Chondrocyte (in vitro differentiated cells): ENCODE measurements at regions not wholly inside any gene's neighbourhood (a gene's known extent, or its start where the extent isn't known, plus 50 kb on each side); places are given as distances from the start of the nearest gene placed in this dataset.
"Not testable (repeated sequence)": the region's sequence is repeated elsewhere in the genome, so short reads cannot be mapped to it uniquely, and the experiment has no call there.

Source experiments
- DNase-seq: peaks from one replicate; pipeline ENCODE4 v3.0.0; 2021; ENCODE audit warnings: mixed read lengths, low spot score
- H3K27ac Mint-ChIP-seq: one replicate; pipeline ENCODE4 v1.8.0; 2021; ENCODE audit warnings: mild to moderate bottlenecking, moderate library complexity, mixed read lengths; ENCODE audit not compliant: unreplicated experiment
- H3K27me3 Mint-ChIP-seq: 2 replicates; pipeline ENCODE4 v1.8.0; 2021; ENCODE audit warnings: low read depth, mixed read lengths
- H3K36me3 Mint-ChIP-seq: 2 replicates; pipeline ENCODE4 v1.8.0; 2021; ENCODE audit warnings: low read depth, mixed read lengths
- H3K4me1 Mint-ChIP-seq: 2 replicates; pipeline ENCODE4 v1.8.0; 2021; ENCODE audit warnings: low read depth, mild to moderate bottlenecking, mixed read lengths
- H3K4me3 Mint-ChIP-seq: one replicate; pipeline ENCODE4 v1.8.0; 2021; ENCODE audit warnings: mild to moderate bottlenecking, moderate library complexity, mixed read lengths; ENCODE audit not compliant: unreplicated experiment
- H3K9me3 Mint-ChIP-seq: 2 replicates; pipeline ENCODE4 v1.8.0; 2021; ENCODE audit warnings: low read depth, mixed read lengths
- TF ChIP-seq, protein P1 (sequence below): fragments of 200-600 bp; sonication (generic); IDR thresholded peaks from 2 replicates; pipeline ENCODE4 v1.5.0; 2021; ENCODE audit warnings: antibody characterized with exemption, mild to moderate bottlenecking, moderate library complexity

DNA sequence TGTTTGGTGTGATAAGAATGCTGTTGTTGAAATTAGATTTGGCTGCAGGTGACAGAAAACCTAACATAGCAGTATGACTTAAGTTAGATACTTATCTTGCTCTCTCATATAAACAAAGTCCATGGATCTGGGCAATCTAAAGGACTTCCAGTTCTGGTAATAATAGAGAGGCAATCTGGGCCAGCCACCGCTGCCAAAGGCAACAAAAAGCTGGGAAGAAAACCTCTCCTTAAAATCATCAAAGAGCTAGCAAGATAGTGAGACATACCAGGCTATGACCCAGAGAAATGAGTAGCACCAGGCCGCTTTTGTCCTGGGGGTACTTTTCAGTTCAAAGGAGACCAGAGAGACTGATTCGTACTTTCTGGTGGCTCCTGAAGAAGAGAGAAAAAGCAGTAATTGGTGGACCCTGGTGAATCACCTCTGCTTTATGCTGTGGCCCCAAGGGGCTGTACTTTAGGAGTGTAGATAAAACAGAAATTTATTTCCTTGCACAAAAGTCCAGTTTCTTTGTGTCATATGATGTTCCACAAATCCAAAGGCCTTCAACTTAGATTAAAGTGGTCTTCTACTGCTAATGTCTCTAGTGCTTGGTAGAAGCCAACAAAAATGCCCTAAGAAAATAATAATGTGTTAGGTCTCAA, 125.4 kb downstream of the TBX19 start:
- TF ChIP-seq, protein P1, sequence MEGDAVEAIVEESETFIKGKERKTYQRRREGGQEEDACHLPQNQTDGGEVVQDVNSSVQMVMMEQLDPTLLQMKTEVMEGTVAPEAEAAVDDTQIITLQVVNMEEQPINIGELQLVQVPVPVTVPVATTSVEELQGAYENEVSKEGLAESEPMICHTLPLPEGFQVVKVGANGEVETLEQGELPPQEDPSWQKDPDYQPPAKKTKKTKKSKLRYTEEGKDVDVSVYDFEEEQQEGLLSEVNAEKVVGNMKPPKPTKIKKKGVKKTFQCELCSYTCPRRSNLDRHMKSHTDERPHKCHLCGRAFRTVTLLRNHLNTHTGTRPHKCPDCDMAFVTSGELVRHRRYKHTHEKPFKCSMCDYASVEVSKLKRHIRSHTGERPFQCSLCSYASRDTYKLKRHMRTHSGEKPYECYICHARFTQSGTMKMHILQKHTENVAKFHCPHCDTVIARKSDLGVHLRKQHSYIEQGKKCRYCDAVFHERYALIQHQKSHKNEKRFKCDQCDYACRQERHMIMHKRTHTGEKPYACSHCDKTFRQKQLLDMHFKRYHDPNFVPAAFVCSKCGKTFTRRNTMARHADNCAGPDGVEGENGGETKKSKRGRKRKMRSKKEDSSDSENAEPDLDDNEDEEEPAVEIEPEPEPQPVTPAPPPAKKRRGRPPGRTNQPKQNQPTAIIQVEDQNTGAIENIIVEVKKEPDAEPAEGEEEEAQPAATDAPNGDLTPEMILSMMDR: no peak
- DNase-seq: no peak

DNA sequence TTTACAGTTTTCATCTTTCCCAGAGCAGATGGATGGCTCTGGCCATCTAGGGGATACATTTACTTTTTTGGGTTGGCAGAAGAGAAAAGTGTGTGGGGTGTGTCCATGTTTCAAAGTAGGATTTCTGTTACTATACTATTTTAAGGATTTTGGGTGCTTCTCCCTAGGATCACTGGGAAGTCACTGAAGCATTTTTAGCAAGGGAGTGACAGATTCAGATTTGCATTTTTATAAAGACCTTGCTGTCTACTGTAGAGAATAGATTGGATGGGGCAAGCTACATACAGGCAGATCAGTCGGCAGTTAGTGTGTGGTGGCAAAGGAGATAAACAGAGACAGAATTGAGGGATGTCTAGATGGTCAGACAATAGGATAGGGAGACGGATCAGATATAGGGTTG, 122.5 kb downstream of the TBX19 start:
- peaks cover 8% of the 10 kb centered on the region for H3K4me1 Mint-ChIP-seq
- H3K27me3 Mint-ChIP-seq: peaks cover 9% of the 10 kb centered on the region
- peaks cover 16% of the 10 kb centered on the region for H3K9me3 Mint-ChIP-seq
- TF ChIP-seq, protein P1: no peak
- no peak overlapping the region for H3K27ac Mint-ChIP-seq
- DNase-seq: no peak
- H3K4me3 Mint-ChIP-seq: no peak overlapping the region
- peaks cover 3% of the 10 kb centered on the region for H3K36me3 Mint-ChIP-seq

More for the DNA sequence above, 125.4 kb downstream of the TBX19 start:
- H3K4me3 Mint-ChIP-seq: no peak overlapping the region
- no peak overlapping the region for H3K27ac Mint-ChIP-seq
- peaks cover 10% of the 10 kb centered on the region for H3K4me1 Mint-ChIP-seq
- no peaks in the 10 kb centered on the region for H3K36me3 Mint-ChIP-seq
- H3K27me3 Mint-ChIP-seq: peaks cover 2% of the 10 kb centered on the region
- H3K9me3 Mint-ChIP-seq: peaks cover 16% of the 10 kb centered on the region

DNA sequence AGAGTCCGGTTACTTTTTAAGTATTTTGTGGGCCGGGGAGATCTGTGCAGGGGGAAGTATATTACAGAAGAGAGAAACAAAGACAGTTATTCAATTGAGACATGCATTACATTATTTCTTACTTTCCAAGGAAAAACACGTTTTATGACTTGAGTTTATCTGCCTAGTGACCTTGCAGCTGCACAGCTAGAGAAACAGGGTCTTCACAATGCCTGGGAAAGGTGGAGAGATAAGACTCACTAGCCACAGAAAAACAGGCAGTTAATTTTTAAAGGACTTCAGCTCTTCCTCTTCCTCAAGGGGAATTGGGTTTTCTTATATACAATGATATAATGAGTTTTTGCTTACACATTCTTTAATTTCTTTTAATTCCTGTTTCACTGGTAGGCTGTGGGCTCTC, 121.8 kb downstream of the TBX19 start:
- not testable (repeated sequence) for DNase-seq, H3K4me1 Mint-ChIP-seq, H3K36me3 Mint-ChIP-seq, H3K4me3 Mint-ChIP-seq, H3K27ac Mint-ChIP-seq
- Mint-ChIP-seq H3K27me3 (peaks cover 10% of the 10 kb centered on the region), H3K9me3 (peaks cover 14% of the 10 kb centered on the region)

DNA sequence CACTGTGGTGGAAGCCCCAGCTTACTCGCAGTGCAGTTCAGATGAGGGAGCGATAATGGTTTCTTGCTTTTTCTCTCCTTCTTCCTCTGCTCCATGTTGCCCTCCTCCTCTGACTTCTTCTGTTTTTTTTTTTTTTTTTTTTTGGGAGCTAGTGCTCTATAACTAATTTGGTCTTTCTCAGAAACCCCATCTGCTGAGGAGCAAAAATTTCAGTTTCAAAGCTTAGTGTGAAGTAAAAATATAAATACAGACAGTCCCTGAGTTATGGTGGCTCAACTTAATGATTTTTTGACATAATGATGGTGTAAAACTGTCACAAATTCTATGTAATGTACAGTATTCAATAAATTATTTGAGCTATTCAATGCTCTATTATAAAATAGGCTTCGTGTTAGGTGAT, 120.7 kb downstream of the TBX19 start:
- Mint-ChIP-seq H3K27me3 (peaks cover 10% of the 10 kb centered on the region), H3K4me3 (no peak overlapping the region), H3K4me1 (peaks cover 7% of the 10 kb centered on the region), H3K27ac (no peak overlapping the region), H3K9me3 (peaks cover 5% of the 10 kb centered on the region), H3K36me3 (peaks cover 3% of the 10 kb centered on the region)
- no peak for DNase-seq
- TF ChIP-seq, protein P1: no peak

DNA sequence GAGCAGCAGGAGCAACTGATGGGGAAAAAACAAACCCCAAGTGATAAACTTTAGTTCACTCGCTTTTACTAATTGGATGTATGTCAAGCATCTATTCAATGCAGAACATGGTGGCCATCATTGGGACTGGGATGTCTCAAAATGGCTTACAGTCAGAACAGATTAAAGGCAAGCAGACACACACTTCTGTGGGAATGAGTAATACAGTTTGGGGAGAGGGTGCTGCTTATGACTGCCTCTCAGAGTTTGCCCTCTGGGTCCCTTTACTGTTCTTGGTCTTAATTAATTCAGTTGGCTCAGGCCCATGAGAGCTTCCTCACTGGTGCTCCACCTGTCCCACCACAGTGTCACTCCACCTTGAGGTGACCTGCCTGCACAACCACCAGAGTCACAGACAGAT, 119.5 kb downstream of the TBX19 start:
- DNase-seq: no peak
- Mint-ChIP-seq H3K36me3 (peaks cover 3% of the 10 kb centered on the region), H3K4me1 (peaks cover 7% of the 10 kb centered on the region), H3K9me3 (no peaks in the 10 kb centered on the region), H3K27me3 (peaks cover 10% of the 10 kb centered on the region), H3K27ac (no peak overlapping the region), H3K4me3 (no peak overlapping the region)
- TF ChIP-seq, protein P1: no peak

DNA sequence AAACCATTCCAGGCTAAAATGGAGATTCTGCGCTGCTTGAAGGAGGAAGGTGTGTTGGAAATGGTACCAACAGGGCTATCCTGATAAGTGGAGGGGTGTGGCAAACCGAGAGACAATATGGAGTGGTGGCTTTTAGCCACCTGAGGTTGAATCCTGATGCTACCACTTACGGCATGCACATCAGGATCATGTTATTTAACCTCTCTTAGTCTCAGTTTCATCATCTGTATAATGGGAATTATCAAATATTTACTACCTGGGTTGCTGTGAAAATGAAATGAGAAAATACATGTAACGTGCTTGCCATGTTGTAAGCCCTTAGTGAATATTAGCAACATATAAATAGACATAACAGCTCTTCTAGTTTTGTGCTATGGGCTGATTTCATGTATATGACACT, 117.1 kb downstream of the TBX19 start:
- no peak overlapping the region for H3K4me3 Mint-ChIP-seq
- TF ChIP-seq, protein P1: no peak
- H3K27me3 Mint-ChIP-seq: peaks cover 14% of the 10 kb centered on the region
- peaks cover 3% of the 10 kb centered on the region for H3K36me3 Mint-ChIP-seq
- H3K9me3 Mint-ChIP-seq: no peaks in the 10 kb centered on the region
- H3K27ac Mint-ChIP-seq: no peak overlapping the region
- DNase-seq: no peak
- peaks cover 7% of the 10 kb centered on the region for H3K4me1 Mint-ChIP-seq
